Heart left ventricle (tissue), 13 donors: ENCODE measurements at regions not wholly inside any gene's neighbourhood (a gene's known extent, or its start where the extent isn't known, plus 50 kb on each side); places are given as distances from the start of the nearest gene placed in this dataset.

Source experiments
- CTCF ChIP-seq, 12 donors: fragments of 200-600 bp; sonication (generic) in 4 of 12; IDR thresholded peaks; one replicate each; pipeline versions ENCODE4 v1.5.0 to v1.8.0; 2018 to 2022; ENCODE audit warnings: antibody characterized with exemption in 12 of 12, mild to moderate bottlenecking in 5 of 12
- POLR2A ChIP-seq, 2 donors: fragments of 450-650 bp; IDR thresholded peaks; one replicate each; pipeline ENCODE4 v1.6.1; 2017; ENCODE audit warnings: antibody characterized with exemption in 2 of 2, mild to moderate bottlenecking in 2 of 2, moderate library complexity in 2 of 2
- donor health status: ischemic (EF 13 %, LVEDD 7.1; RV severe dilation, severe dysfunction).
- donor health status: DM: no; HTN: yes; CAD: no.
- donor health status: DM: no; HTN: no; CAD: no.
- donor health status: ischemic (EF 25% LVEDD 6.9; RV normal size, moderate dysfunction).
- donor health status: ischemic (EF 25% LVEDD 5.7; RV mildly dilated, moderate dysfunction).
- donor health status: ischemic (EF 35%, LVEDD 5.7; RV mildly dilated, moderate dysfunction).
- donor health status: nonischemic (EF 11% LVEDD 7.7; RV severe dilation, severe dysfunction).
- donor health status: DM: yes; HTN: yes; CAD: no.
- donor health status: PGD.
- donor health status: ischemic (EF 29% LVEDD 5.4; RV normal size, mild dysfunction).
- donor health status: nonischemic (EF 23%, LVEDD 6.1; RV moderate dilation, normal function).

GRCh38 chr5:69032009-69032408 is 61.8 kb upstream of the SLC30A5 start:
- TF ChIP-seq CTCF (IDR thresholded peaks at IDR 0.05) (no peak), POLR2A (IDR thresholded peaks at IDR 0.05) (no peak)
